PC-3 (cell line): ENCODE measurements at regions not wholly inside any gene's neighbourhood (a gene's known extent, or its start where the extent isn't known, plus 50 kb on each side); places are given as distances from the start of the nearest gene placed in this dataset.

Experiments used
- EZH2 ChIP-seq: fragments of 300-600 bp; sonication (generic); IDR thresholded peaks from one replicate; pipeline ENCODE4 v1.6.1; 2017; ENCODE audit warnings: antibody characterized with exemption, mild to moderate bottlenecking, low read length; ENCODE audit not compliant: unreplicated experiment
- EZH2phosphoT487 ChIP-seq: fragments of 300-600 bp; sonication (generic); IDR thresholded peaks from 2 replicates; pipeline ENCODE4 v1.6.1; 2018; ENCODE audit warnings: mild to moderate bottlenecking, antibody characterized with exemption, low read length, borderline replicate concordance
- TF ChIP-seq, protein P1 (sequence below): fragments of 300-600 bp; sonication (generic); conservative IDR thresholded peaks from 2 replicates; pipeline ENCODE4 v1.5.1; 2017; ENCODE audit warnings: antibody characterized with exemption, low read depth, mild to moderate bottlenecking, low read length

DNA sequence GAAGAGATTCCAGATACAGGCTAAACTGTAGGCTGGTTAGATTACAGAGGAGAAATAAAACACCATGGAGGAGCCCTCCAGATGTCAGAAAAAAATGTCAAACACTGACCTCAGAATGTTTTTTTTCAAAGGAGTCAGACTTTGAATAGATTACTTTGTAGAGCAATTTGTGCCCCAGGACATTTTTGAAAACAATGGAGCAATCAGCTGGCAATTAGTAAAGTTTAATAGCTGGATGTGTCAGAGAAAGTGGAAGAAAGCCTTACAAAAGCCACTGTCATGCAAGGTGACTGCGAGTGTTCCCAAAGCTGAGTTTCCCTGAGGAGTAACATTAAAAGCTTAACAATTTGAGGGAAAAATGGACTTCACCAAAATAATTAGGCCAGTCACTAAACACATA lies 417.8 kb upstream of the CTNND2 start:
- TF ChIP-seq, protein P1, sequence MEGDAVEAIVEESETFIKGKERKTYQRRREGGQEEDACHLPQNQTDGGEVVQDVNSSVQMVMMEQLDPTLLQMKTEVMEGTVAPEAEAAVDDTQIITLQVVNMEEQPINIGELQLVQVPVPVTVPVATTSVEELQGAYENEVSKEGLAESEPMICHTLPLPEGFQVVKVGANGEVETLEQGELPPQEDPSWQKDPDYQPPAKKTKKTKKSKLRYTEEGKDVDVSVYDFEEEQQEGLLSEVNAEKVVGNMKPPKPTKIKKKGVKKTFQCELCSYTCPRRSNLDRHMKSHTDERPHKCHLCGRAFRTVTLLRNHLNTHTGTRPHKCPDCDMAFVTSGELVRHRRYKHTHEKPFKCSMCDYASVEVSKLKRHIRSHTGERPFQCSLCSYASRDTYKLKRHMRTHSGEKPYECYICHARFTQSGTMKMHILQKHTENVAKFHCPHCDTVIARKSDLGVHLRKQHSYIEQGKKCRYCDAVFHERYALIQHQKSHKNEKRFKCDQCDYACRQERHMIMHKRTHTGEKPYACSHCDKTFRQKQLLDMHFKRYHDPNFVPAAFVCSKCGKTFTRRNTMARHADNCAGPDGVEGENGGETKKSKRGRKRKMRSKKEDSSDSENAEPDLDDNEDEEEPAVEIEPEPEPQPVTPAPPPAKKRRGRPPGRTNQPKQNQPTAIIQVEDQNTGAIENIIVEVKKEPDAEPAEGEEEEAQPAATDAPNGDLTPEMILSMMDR: no peak
- no peak for TF ChIP-seq EZH2
- no peak for TF ChIP-seq EZH2phosphoT487
